Caco-2 (cell line): ENCODE measurements at regions not wholly inside any gene's neighbourhood (a gene's known extent, or its start where the extent isn't known, plus 50 kb on each side); places are given as distances from the start of the nearest gene placed in this dataset.

Experiments
- BruUV-seq: library from RNA; stranded (reverse); fragments of 400-500 nt; replicated peaks from 2 replicates; lab custom pipeline; 2021; lab: Mats Ljungman, UMichigan
- CTCF ChIA-PET: fragments of 300-600 bp; sonication (Branson Sonifier 250); formaldehyde crosslinking; loops from one replicate; lab custom pipeline; 2022; ENCODE audit warnings: antibody characterized with exemption; lab: Charles Lee
- POLR2A ChIA-PET: fragments of 300-600 bp; sonication (Branson Sonifier 250); formaldehyde crosslinking; loops from one replicate; lab custom pipeline; 2022; ENCODE audit warnings: antibody characterized with exemption; lab: Charles Lee
- DNase-seq, 2 experiments: peaks; one replicate each; pipeline versions ENCODE4 v3.0.0 to v3.0.0-alpha.2; 2020 to 2022
- H3K27me3 ChIP-seq: replicated peaks from 2 replicates; pipeline ENCODE4 v1.6.0; 2011; ENCODE audit warnings: low read length; ENCODE audit not compliant: control insufficient read depth, insufficient read depth
- H3K36me3 ChIP-seq: 2 replicates; pipeline ENCODE4 v1.5.1; 2011; ENCODE audit warnings: low read length; ENCODE audit not compliant: control insufficient read depth, insufficient read depth
- H3K4me1 ChIP-seq: fragments of 250-450 bp; sonication (Bioruptor Pico); 2 replicates; pipeline ENCODE4 v1.5.1; 2020; ENCODE audit warnings: mild to moderate bottlenecking
- H3K4me3 ChIP-seq: 2 replicates; pipeline ENCODE4 v1.5.1; 2011; ENCODE audit warnings: low read depth, mild to moderate bottlenecking, control low read depth, low read length
- H3K9me3 ChIP-seq: fragments of 250-450 bp; sonication (Bioruptor Pico); 2 replicates; pipeline ENCODE4 v1.5.1; 2020; ENCODE audit warnings: mild to moderate bottlenecking, moderate library complexity
- H3K27ac Mint-ChIP-seq: one replicate; pipeline ENCODE4 v1.8.0; 2022; ENCODE audit warnings: mixed read lengths; ENCODE audit not compliant: unreplicated experiment
- H3K27me3 Mint-ChIP-seq: one replicate; pipeline ENCODE4 v1.8.0; 2022; ENCODE audit warnings: mixed read lengths; ENCODE audit not compliant: insufficient read depth, unreplicated experiment
- H3K36me3 Mint-ChIP-seq: one replicate; pipeline ENCODE4 v1.8.0; 2022; ENCODE audit warnings: mild to moderate bottlenecking, mixed read lengths; ENCODE audit not compliant: insufficient read depth, unreplicated experiment
- H3K4me1 Mint-ChIP-seq: one replicate; pipeline ENCODE4 v1.8.0; 2022; ENCODE audit warnings: low read depth, mixed read lengths; ENCODE audit not compliant: unreplicated experiment
- H3K4me3 Mint-ChIP-seq: one replicate; pipeline ENCODE4 v1.8.0; 2022; ENCODE audit warnings: mild to moderate bottlenecking, moderate library complexity, mixed read lengths; ENCODE audit not compliant: unreplicated experiment
- H3K9me3 Mint-ChIP-seq: one replicate; pipeline ENCODE4 v1.8.0; 2022; ENCODE audit warnings: mixed read lengths; ENCODE audit not compliant: unreplicated experiment
- intact Hi-C: fragments of 100-400 bp; cut with micrococcal nuclease; formaldehyde crosslinking; loops from one replicate; pipeline ENCODE4 v1.10.0; 2022; ENCODE audit not compliant: unreplicated experiment
- TF ChIP-seq, protein P1 (sequence below), 2 experiments: fragments of 200-600 bp in 1 of 2; IDR thresholded peaks; 1 replicate in 1 of 2; 2 replicates in 1 of 2; pipeline versions ENCODE4 v1.5.1 to v1.8.0; 2011 to 2022; ENCODE audit warnings: antibody characterized with exemption in 1 of 2, control low read depth in 1 of 2, inconsistent platforms in 1 of 2, low read depth in 1 of 2, low read length in 1 of 2, mild to moderate bottlenecking in 1 of 2, moderate library complexity in 1 of 2; ENCODE audit not compliant: insufficient read depth in 1 of 2, severe bottlenecking in 1 of 2, unreplicated experiment in 1 of 2

DNA sequence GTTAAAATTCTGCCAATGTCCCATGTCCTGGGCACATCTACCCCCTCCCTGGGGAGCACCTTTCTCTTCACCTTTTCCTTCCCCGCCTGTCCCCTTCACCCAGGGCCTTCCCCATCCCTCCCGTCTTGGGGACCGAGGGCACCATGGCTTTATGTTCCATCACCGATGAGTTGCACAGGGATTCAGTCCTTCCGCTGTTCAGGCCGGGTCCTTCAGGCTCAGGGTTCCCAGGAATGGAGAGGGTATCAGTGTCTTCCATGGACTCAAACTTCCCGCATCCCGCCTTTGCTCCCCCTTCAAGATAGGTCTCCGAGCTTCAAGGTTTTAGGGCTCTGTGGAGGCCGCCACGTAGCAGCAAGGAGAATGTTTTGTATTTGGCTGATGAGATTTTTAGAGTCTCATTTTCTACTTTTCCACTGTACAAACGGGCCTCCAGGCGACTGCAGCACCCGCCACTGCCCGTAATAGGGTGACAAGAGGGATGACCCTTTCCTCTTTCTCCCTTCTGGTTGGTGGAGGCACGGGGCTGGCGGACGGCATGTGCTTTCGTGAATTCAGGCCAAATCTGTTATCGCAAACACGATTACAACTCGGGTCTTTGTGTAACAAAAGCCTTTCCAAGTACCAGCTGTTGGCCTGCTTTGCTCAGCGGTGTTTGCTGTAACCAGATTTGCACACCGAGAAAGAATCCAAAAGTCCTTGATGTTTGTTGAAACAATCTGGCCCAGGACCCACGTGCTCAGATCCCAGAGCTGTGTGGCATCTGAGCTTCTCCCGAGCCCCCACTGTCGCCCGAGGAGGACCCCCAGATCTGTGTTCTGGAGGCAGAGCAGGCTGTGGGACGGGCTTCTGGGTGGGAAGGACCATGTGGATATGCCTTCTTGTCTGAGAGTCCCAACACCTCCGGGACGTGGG is 236.3 kb downstream of the SEC14L1 start:
- peaks cover 30% of the 10 kb centered on the region for H3K4me1 ChIP-seq
- no peaks in the 10 kb centered on the region for H3K36me3 ChIP-seq
- POLR2A ChIA-PET = no interaction called here
- Mint-ChIP-seq H3K4me1 (peaks cover 23% of the 10 kb centered on the region), H3K4me3 (no peak overlapping the region), H3K27me3 (no peaks in the 10 kb centered on the region), H3K27ac (no peak overlapping the region), H3K9me3 (no peaks in the 10 kb centered on the region), H3K36me3 (peaks cover 26% of the 10 kb centered on the region)
- TF ChIP-seq, protein P1, sequence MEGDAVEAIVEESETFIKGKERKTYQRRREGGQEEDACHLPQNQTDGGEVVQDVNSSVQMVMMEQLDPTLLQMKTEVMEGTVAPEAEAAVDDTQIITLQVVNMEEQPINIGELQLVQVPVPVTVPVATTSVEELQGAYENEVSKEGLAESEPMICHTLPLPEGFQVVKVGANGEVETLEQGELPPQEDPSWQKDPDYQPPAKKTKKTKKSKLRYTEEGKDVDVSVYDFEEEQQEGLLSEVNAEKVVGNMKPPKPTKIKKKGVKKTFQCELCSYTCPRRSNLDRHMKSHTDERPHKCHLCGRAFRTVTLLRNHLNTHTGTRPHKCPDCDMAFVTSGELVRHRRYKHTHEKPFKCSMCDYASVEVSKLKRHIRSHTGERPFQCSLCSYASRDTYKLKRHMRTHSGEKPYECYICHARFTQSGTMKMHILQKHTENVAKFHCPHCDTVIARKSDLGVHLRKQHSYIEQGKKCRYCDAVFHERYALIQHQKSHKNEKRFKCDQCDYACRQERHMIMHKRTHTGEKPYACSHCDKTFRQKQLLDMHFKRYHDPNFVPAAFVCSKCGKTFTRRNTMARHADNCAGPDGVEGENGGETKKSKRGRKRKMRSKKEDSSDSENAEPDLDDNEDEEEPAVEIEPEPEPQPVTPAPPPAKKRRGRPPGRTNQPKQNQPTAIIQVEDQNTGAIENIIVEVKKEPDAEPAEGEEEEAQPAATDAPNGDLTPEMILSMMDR (IDR thresholded peaks at IDR 0.05; ENCODE audit: insufficient read depth in 1 of 2, low read depth in 1 of 2, low read length in 1 of 2, severe bottlenecking in 1 of 2, unreplicated experiment in 1 of 2) = no peak
- BruUV-seq = no TSS peak
- no peak overlapping the region for H3K4me3 ChIP-seq
- H3K9me3 ChIP-seq = no peaks in the 10 kb centered on the region
- CTCF ChIA-PET = no interaction called here
- DNase-seq = no peak
- H3K27me3 ChIP-seq = no peaks in the 10 kb centered on the region
- intact Hi-C loops = no loop called here

DNA sequence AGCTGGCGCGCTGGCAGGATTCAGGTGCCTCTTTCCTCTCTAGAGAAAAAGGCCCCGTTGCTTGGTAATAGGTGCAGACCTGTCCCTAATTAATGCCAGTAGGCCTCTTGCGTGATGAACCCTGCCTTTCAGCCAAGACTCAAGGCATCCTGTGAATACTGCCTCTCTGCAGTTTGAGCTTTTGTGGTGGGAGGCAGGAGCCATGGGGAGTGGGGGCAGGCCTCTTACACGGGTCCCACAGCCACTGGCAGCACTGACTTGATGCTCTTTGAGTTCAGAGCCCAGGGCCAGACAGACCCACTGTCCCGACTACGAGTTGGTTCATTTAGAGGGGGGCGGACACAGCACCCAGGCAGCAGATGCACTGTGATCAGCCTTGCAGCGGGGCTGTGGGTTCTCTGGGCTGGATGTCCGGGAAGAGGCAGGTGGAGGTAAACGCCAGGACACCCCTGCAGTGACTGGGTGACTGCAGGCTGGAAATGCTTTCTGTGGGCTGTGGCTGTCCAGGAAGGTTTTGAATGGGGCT is 237.0 kb downstream of the SEC14L1 start:
- TF ChIP-seq, protein P1 (IDR thresholded peaks at IDR 0.05; ENCODE audit: insufficient read depth in 1 of 2, low read depth in 1 of 2, low read length in 1 of 2, severe bottlenecking in 1 of 2, unreplicated experiment in 1 of 2) = no peak
- H3K9me3 ChIP-seq = no peaks in the 10 kb centered on the region
- H3K27me3 ChIP-seq = no peaks in the 10 kb centered on the region
- peaks cover 37% of the 10 kb centered on the region for H3K4me1 ChIP-seq
- no peak overlapping the region for H3K27ac Mint-ChIP-seq
- DNase-seq = no peak
- H3K4me3 Mint-ChIP-seq = no peak overlapping the region
- CTCF ChIA-PET = no interaction called here
- BruUV-seq = no TSS peak
- no peaks in the 10 kb centered on the region for H3K9me3 Mint-ChIP-seq
- no peaks in the 10 kb centered on the region for H3K27me3 Mint-ChIP-seq
- H3K36me3 ChIP-seq = no peaks in the 10 kb centered on the region
- H3K36me3 Mint-ChIP-seq = peaks cover 27% of the 10 kb centered on the region
- POLR2A ChIA-PET = no interaction called here
- intact Hi-C loops = no loop called here
- H3K4me1 Mint-ChIP-seq = peaks cover 30% of the 10 kb centered on the region
- H3K4me3 ChIP-seq = no peak overlapping the region

DNA sequence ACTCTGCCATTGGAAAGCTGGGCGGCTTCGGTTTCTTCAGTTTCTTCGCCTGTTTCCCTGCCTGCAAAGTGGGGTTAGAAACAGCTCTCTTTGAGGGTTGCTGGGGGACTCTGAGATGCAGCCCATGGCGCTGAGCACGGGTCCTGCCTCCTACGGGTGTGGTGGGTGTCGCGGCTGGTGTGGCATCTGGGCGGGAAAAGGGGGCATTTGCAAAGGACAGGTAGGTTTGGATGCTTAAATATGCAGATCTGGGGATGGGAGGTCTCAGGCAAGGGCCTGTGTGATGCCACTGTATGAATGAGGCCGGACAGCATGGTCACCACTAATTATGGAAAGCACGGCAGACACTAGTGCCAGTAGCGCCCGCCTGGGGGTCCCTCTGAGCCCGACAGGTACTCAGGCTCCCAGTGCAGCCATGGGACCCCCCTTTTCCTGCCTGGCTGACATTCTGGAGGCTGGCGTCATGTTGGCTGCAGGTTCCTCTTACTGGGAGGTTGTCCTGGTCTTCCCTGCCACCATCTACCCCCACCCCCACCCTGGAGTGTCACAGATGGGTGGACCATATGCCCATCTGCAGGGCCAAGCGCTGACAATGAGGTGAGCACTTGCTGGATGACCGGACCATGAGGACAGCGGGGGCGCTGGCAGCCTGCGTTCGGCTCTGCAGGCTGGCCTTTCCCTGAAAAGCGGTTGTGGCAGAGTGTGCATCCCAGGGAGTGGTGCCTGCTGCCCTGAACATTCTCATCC is 237.7 kb downstream of the SEC14L1 start:
- Mint-ChIP-seq H3K27me3 (no peaks in the 10 kb centered on the region), H3K9me3 (no peaks in the 10 kb centered on the region), H3K36me3 (peaks cover 33% of the 10 kb centered on the region), H3K4me1 (peaks cover 30% of the 10 kb centered on the region), H3K27ac (no peak overlapping the region), H3K4me3 (no peak overlapping the region)
- DNase-seq = no peak
- ChIA-PET CTCF (no interaction called here), POLR2A (no interaction called here)
- Histone ChIP-seq H3K4me3 (no peak overlapping the region), H3K9me3 (no peaks in the 10 kb centered on the region), H3K36me3 (no peaks in the 10 kb centered on the region), H3K27me3 (no peaks in the 10 kb centered on the region), H3K4me1 (peaks cover 43% of the 10 kb centered on the region)
- TF ChIP-seq, protein P1 (IDR thresholded peaks at IDR 0.05; ENCODE audit: insufficient read depth in 1 of 2, low read depth in 1 of 2, low read length in 1 of 2, severe bottlenecking in 1 of 2, unreplicated experiment in 1 of 2) = no peak
- intact Hi-C loops = no loop called here
- no TSS peak for BruUV-seq
